Left lung (tissue), 4 donors: ENCODE measurements at regions not wholly inside any gene's neighbourhood (a gene's known extent, or its start where the extent isn't known, plus 50 kb on each side); places are given as distances from the start of the nearest gene placed in this dataset.

Source experiments
- ATAC-seq: fragments of 200-7000 bp; cut with Tn5 transposase; one replicate; pipeline ENCODE4 v1.9.1; 2020; ENCODE audit warnings: moderate library complexity
- DNase-seq, 4 donors: peaks; one replicate each; pipeline ENCODE4 v3.0.0-alpha.2; 2013 to 2020
- H3K27ac ChIP-seq, 2 donors: fragments of 200-600 bp; sonication (generic) in 1 of 2; one replicate each; pipeline versions ENCODE4 v1.5.0 to v1.8.0; 2020 to 2021
- H3K27me3 ChIP-seq, 2 donors: fragments of 200-600 bp; sonication (generic) in 1 of 2; one replicate each; pipeline versions ENCODE4 v1.5.0 to v1.8.0; 2020 to 2021
- H3K36me3 ChIP-seq, 2 donors: fragments of 200-600 bp; sonication (generic) in 1 of 2; one replicate each; pipeline versions ENCODE4 v1.5.0 to v1.8.0; 2020 to 2021
- H3K4me1 ChIP-seq, 2 donors: fragments of 200-600 bp; one replicate each; pipeline ENCODE4 v1.8.0; 2021
- H3K4me3 ChIP-seq, 2 donors: fragments of 200-600 bp; sonication (generic) in 1 of 2; one replicate each; pipeline versions ENCODE4 v1.5.0 to v1.8.0; 2020 to 2021; ENCODE audit warnings: mild to moderate bottlenecking in 1 of 2
- H3K9me3 ChIP-seq, 2 donors: fragments of 200-600 bp; sonication (generic) in 1 of 2; one replicate each; pipeline versions ENCODE4 v1.5.0 to v1.8.0; 2020 to 2021
- intact Hi-C, 2 donors: fragments of 100-400 bp; cut with DNase I; formaldehyde crosslinking; loops; one replicate each; pipeline versions ENCODE4 v1.11.2 to v1.14.2; 2022
- TF ChIP-seq, protein P1 (sequence below), 2 donors: fragments of 200-600 bp; sonication (generic) in 1 of 2; IDR thresholded peaks; one replicate each; pipeline versions ENCODE4 v1.5.0 to v1.8.0; 2021; ENCODE audit warnings: antibody characterized with exemption in 2 of 2
- donor health status: DM: no; HTN: yes; CAD: no.
- donor health status: DM: no; HTN: no; CAD: no.

- Histone ChIP-seq H3K9me3 (peaks cover 0 to 3% of the 10 kb centered on the region in 2 donors), H3K4me1 (no peaks in the 10 kb centered on the region), H3K27ac (no peak overlapping the region), H3K4me3 (no peak overlapping the region), H3K36me3 (no peaks in the 10 kb centered on the region), H3K27me3 (no peaks in the 10 kb centered on the region)
- intact Hi-C loops = no loop called here
- no peak for DNase-seq
- ATAC-seq = no peak
- TF ChIP-seq, protein P1, sequence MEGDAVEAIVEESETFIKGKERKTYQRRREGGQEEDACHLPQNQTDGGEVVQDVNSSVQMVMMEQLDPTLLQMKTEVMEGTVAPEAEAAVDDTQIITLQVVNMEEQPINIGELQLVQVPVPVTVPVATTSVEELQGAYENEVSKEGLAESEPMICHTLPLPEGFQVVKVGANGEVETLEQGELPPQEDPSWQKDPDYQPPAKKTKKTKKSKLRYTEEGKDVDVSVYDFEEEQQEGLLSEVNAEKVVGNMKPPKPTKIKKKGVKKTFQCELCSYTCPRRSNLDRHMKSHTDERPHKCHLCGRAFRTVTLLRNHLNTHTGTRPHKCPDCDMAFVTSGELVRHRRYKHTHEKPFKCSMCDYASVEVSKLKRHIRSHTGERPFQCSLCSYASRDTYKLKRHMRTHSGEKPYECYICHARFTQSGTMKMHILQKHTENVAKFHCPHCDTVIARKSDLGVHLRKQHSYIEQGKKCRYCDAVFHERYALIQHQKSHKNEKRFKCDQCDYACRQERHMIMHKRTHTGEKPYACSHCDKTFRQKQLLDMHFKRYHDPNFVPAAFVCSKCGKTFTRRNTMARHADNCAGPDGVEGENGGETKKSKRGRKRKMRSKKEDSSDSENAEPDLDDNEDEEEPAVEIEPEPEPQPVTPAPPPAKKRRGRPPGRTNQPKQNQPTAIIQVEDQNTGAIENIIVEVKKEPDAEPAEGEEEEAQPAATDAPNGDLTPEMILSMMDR (IDR thresholded peaks at IDR 0.05) = no peak
These were observed 656.3 kb downstream of the HS3ST4 start for GRCh38 chr16:26348095-26348494.

GRCh38 chr16:26360867-26361266 is 669.1 kb downstream of the HS3ST4 start:
- intact Hi-C loops = no loop called here
- peaks cover 0 to 5% of the 10 kb centered on the region in 2 donors for H3K9me3 ChIP-seq

GRCh38 chr16:26363581-26363980 is 671.8 kb downstream of the HS3ST4 start:
- Histone ChIP-seq H3K4me1 (no peaks in the 10 kb centered on the region), H3K27me3 (no peaks in the 10 kb centered on the region), H3K36me3 (no peaks in the 10 kb centered on the region), H3K4me3 (no peak overlapping the region), H3K27ac (no peak overlapping the region), H3K9me3 (no peaks in the 10 kb centered on the region)
- TF ChIP-seq, protein P1 (IDR thresholded peaks at IDR 0.05) = no peak
- ATAC-seq (no peak), DNase-seq (no peak)
- intact Hi-C loops = no loop called here

More at GRCh38 chr16:26360867-26361266, 669.1 kb downstream of the HS3ST4 start:
- TF ChIP-seq, protein P1 (IDR thresholded peaks at IDR 0.05) = no peak
- Histone ChIP-seq H3K27me3 (no peaks in the 10 kb centered on the region), H3K4me1 (no peaks in the 10 kb centered on the region), H3K36me3 (no peaks in the 10 kb centered on the region), H3K27ac (no peak overlapping the region), H3K4me3 (no peak overlapping the region)
- DNase-seq (no peak), ATAC-seq (no peak)

GRCh38 chr16:26365161-26365940 is 673.6 kb downstream of the HS3ST4 start:
- Histone ChIP-seq H3K9me3 (no peaks in the 10 kb centered on the region), H3K4me1 (no peaks in the 10 kb centered on the region), H3K36me3 (no peaks in the 10 kb centered on the region), H3K27ac (no peak overlapping the region), H3K27me3 (no peaks in the 10 kb centered on the region), H3K4me3 (no peak overlapping the region)
- TF ChIP-seq, protein P1 (IDR thresholded peaks at IDR 0.05) = no peak
- ATAC-seq = no peak
- intact Hi-C loops = no loop called here
- DNase-seq = no peak

DNA sequence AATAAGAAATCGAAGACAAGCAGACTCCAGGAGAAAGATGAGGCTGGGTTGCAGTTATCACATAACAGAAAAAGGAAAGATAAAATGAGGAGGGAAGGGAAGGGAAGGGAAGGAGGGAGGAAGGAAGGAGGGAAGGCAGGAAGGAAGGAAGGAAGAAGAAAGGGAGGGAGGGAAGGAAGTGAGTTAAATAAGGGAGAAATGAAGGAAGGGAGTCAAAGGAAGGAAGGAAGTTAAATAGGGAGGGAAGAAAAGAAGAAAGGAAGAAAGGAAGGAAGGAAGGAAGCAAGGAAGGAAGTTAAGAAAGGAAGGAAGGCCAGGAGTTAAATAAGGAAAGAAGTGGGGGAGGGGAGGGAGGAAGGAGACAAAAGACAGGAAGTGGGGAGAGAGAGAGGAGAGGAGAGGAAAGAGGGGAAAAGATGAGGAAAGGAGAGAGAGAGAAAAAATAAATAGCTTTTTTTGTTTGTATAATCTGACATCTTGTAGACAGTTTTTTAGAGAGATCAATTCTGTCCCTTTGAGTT is 679.6 kb downstream of the HS3ST4 start:
- Histone ChIP-seq H3K27ac (no peak overlapping the region), H3K27me3 (no peaks in the 10 kb centered on the region), H3K4me1 (no peaks in the 10 kb centered on the region), H3K36me3 (no peaks in the 10 kb centered on the region), H3K4me3 (no peak overlapping the region), H3K9me3 (peaks cover 0 to 16% of the 10 kb centered on the region in 2 donors)
- TF ChIP-seq, protein P1 (IDR thresholded peaks at IDR 0.05) = no peak
- DNase-seq = no peak
- no peak for ATAC-seq
- intact Hi-C loops = no loop called here
